MM.1S (cell line): ENCODE measurements at regions not wholly inside any gene's neighbourhood (a gene's known extent, or its start where the extent isn't known, plus 50 kb on each side); places are given as distances from the start of the nearest gene placed in this dataset.

Source experiments
- DNase-seq: peaks from one replicate; pipeline ENCODE4 v3.0.0-alpha.2; 2015
- H2AFZ ChIP-seq: fragments of 300-600 bp; sonication (generic); 2 replicates; pipeline ENCODE4 v1.6.0; 2016; ENCODE audit warnings: antibody characterized with exemption, low read length
- H3F3A ChIP-seq: fragments of 300-600 bp; sonication (generic); 2 replicates; pipeline ENCODE4 v1.6.1; 2016; ENCODE audit warnings: mild to moderate bottlenecking, antibody characterized with exemption, low read length, moderate library complexity, mixed read lengths; ENCODE audit not compliant: insufficient read depth
- H3K27ac ChIP-seq: fragments of 300-600 bp; sonication (generic); 2 replicates; pipeline ENCODE4 v1.5.1; 2016; ENCODE audit warnings: mild to moderate bottlenecking, low read length
- H3K27me3 ChIP-seq: fragments of 300-600 bp; sonication (generic); replicated peaks from 2 replicates; pipeline ENCODE4 v1.6.0; 2016; ENCODE audit warnings: low read length; ENCODE audit not compliant: insufficient read depth
- H3K36me3 ChIP-seq: fragments of 300-600 bp; sonication (generic); replicated peaks from 2 replicates; pipeline ENCODE4 v1.6.1; 2016; ENCODE audit warnings: mild to moderate bottlenecking, low read length, mixed read lengths; ENCODE audit not compliant: insufficient read depth
- H3K4me1 ChIP-seq: fragments of 300-600 bp; sonication (generic); 2 replicates; pipeline ENCODE4 v1.6.1; 2016; ENCODE audit warnings: low read length, mixed read lengths
- H3K4me2 ChIP-seq: fragments of 300-600 bp; sonication (generic); 2 replicates; pipeline ENCODE4 v1.6.0; 2016; ENCODE audit warnings: low read depth, low read length
- H3K4me3 ChIP-seq: fragments of 300-600 bp; sonication (generic); 2 replicates; pipeline ENCODE4 v1.5.1; 2016; ENCODE audit warnings: low read length, mixed read lengths
- H3K79me2 ChIP-seq: fragments of 300-600 bp; sonication (generic); 2 replicates; pipeline ENCODE4 v1.6.1; 2016; ENCODE audit warnings: mixed run types, low read length, mixed read lengths
- H3K9ac ChIP-seq: fragments of 300-600 bp; sonication (generic); 2 replicates; pipeline ENCODE4 v1.6.1; 2016; ENCODE audit warnings: low read length, mixed read lengths
- H3K9me2 ChIP-seq: fragments of 300-600 bp; sonication (generic); replicated peaks from 2 replicates; pipeline ENCODE4 v1.6.1; 2016; ENCODE audit warnings: mild to moderate bottlenecking, low read length, mixed read lengths; ENCODE audit not compliant: insufficient read depth
- H3K9me3 ChIP-seq: fragments of 300-600 bp; sonication (generic); replicated peaks from 2 replicates; pipeline ENCODE4 v1.6.1; 2016; ENCODE audit warnings: mild to moderate bottlenecking, low read length, mixed read lengths; ENCODE audit not compliant: insufficient read depth
- H4K20me1 ChIP-seq: fragments of 300-600 bp; sonication (generic); 2 replicates; pipeline ENCODE4 v1.6.1; 2016; ENCODE audit warnings: mild to moderate bottlenecking, low read length, moderate library complexity, mixed read lengths; ENCODE audit not compliant: insufficient read depth
- EZH2 ChIP-seq: fragments of 300-600 bp; sonication (generic); optimal IDR thresholded peaks from 2 replicates; pipeline ENCODE3; 2017; ENCODE audit warnings: low read depth, mild to moderate bottlenecking, antibody characterized with exemption, low read length, mixed read lengths
- EZH2phosphoT487 ChIP-seq: fragments of 300-600 bp; sonication (generic); IDR thresholded peaks from 2 replicates; pipeline ENCODE4 v1.6.1; 2018; ENCODE audit warnings: antibody characterized with exemption, low read length
- TF ChIP-seq, protein P1 (sequence below): fragments of 300-600 bp; sonication (generic); IDR thresholded peaks from 2 replicates; pipeline ENCODE4 v1.5.1; 2016; ENCODE audit warnings: antibody characterized with exemption, low read length, mixed read lengths

DNA sequence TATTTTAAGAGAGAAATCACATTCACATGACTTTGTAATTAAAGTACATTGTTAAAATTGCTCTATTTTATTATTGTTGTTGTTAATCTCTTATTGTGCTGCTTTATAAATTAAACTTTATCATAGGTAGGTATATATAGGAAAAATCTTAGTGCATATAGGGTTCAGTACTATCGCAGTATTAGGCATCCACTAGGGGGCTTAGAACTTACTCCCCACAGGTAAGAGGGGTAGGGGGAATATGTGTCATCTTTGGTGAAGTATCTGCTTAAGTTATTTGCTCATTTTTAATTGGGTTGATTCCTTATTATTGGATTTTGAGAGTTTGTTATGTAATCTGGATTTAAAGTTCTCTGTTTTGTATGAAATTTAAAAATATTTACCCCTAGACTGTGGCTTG, 385.2 kb downstream of the DUSP10 start:
- Histone ChIP-seq H4K20me1 (no peaks in the 10 kb centered on the region), H3K4me3 (no peak overlapping the region), H3K79me2 (no peaks in the 10 kb centered on the region), H3K9ac (no peak overlapping the region), H3K9me2 (no peaks in the 10 kb centered on the region), H2AFZ (no peak overlapping the region), H3K27ac (no peak overlapping the region), H3F3A (no peaks in the 10 kb centered on the region), H3K36me3 (no peaks in the 10 kb centered on the region), H3K9me3 (no peaks in the 10 kb centered on the region), H3K27me3 (no peaks in the 10 kb centered on the region), H3K4me1 (no peaks in the 10 kb centered on the region), H3K4me2 (no peak overlapping the region)
- TF ChIP-seq EZH2phosphoT487 (no peak), EZH2 (no peak)
- TF ChIP-seq, protein P1, sequence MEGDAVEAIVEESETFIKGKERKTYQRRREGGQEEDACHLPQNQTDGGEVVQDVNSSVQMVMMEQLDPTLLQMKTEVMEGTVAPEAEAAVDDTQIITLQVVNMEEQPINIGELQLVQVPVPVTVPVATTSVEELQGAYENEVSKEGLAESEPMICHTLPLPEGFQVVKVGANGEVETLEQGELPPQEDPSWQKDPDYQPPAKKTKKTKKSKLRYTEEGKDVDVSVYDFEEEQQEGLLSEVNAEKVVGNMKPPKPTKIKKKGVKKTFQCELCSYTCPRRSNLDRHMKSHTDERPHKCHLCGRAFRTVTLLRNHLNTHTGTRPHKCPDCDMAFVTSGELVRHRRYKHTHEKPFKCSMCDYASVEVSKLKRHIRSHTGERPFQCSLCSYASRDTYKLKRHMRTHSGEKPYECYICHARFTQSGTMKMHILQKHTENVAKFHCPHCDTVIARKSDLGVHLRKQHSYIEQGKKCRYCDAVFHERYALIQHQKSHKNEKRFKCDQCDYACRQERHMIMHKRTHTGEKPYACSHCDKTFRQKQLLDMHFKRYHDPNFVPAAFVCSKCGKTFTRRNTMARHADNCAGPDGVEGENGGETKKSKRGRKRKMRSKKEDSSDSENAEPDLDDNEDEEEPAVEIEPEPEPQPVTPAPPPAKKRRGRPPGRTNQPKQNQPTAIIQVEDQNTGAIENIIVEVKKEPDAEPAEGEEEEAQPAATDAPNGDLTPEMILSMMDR, result peak; percentile 16
- DNase-seq, result no peak

GRCh38 chr1:221363039-221363438, 378.9 kb downstream of the DUSP10 start:
- no peak for DNase-seq
- Histone ChIP-seq H3K4me3 (no peak overlapping the region), H3K9ac (no peak overlapping the region), H3K27ac (no peak overlapping the region), H3K4me2 (no peak overlapping the region), H3K79me2 (no peaks in the 10 kb centered on the region), H3K36me3 (no peaks in the 10 kb centered on the region), H2AFZ (no peak overlapping the region), H3K4me1 (no peaks in the 10 kb centered on the region), H4K20me1 (no peaks in the 10 kb centered on the region), H3F3A (no peaks in the 10 kb centered on the region), H3K9me2 (no peaks in the 10 kb centered on the region), H3K9me3 (no peaks in the 10 kb centered on the region), H3K27me3 (no peaks in the 10 kb centered on the region)
- TF ChIP-seq, protein P1, result no peak
- TF ChIP-seq EZH2phosphoT487 (no peak), EZH2 (no peak)

DNA sequence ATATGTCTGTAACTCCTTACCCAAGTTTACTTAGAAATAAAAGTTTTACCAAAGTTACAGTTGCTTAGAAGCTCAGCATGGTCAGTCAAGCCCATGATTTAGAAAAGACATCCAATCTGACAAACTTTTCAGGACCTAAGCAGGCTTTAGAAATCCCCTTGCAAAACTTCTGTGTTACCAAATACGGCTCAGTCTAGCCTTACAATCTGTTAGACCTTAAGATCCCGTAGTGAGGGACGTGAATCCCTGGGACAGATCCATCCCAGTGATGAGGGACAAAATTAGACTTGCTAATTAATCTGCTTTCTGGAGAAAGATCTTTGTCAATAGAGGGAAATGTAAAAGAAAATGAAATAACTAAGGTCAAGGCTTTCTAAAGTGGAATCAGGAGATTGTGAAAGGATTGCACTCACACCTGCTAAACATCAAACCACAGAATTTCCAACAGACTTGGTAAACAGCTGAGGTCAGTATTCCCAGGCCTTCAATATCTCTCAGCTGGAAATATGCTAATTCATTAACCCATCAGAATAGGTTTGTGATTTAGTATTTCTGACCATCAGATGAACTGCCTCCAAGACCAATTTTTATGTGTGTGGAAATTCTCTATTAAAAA, 375.3 kb downstream of the DUSP10 start:
- H4K20me1 ChIP-seq, result no peaks in the 10 kb centered on the region
- no peaks in the 10 kb centered on the region for H3K36me3 ChIP-seq
- no peaks in the 10 kb centered on the region for H3F3A ChIP-seq
- DNase-seq, result no peak
- TF ChIP-seq EZH2 (no peak), EZH2phosphoT487 (no peak)
- TF ChIP-seq, protein P1, result no peak
- no peak overlapping the region for H3K4me2 ChIP-seq
- H3K4me1 ChIP-seq, result no peaks in the 10 kb centered on the region
- H3K9ac ChIP-seq, result no peak overlapping the region
- H3K79me2 ChIP-seq, result no peaks in the 10 kb centered on the region
- no peaks in the 10 kb centered on the region for H3K9me2 ChIP-seq
- no peaks in the 10 kb centered on the region for H3K27me3 ChIP-seq
- H3K9me3 ChIP-seq, result no peaks in the 10 kb centered on the region
- no peak overlapping the region for H3K4me3 ChIP-seq
- H2AFZ ChIP-seq, result no peak overlapping the region
- H3K27ac ChIP-seq, result no peak overlapping the region
